PC-3 (cell line): ENCODE measurements at regions not wholly inside any gene's neighbourhood (a gene's known extent, or its start where the extent isn't known, plus 50 kb on each side); places are given as distances from the start of the nearest gene placed in this dataset.

Experiments used
- EZH2phosphoT487 ChIP-seq: fragments of 300-600 bp; sonication (generic); IDR thresholded peaks from 2 replicates; pipeline ENCODE4 v1.6.1; 2018; ENCODE audit warnings: mild to moderate bottlenecking, antibody characterized with exemption, low read length, borderline replicate concordance
- TF ChIP-seq, protein P1 (sequence below): fragments of 300-600 bp; sonication (generic); conservative IDR thresholded peaks from 2 replicates; pipeline ENCODE4 v1.5.1; 2017; ENCODE audit warnings: antibody characterized with exemption, low read depth, mild to moderate bottlenecking, low read length

- TF ChIP-seq, protein P1, sequence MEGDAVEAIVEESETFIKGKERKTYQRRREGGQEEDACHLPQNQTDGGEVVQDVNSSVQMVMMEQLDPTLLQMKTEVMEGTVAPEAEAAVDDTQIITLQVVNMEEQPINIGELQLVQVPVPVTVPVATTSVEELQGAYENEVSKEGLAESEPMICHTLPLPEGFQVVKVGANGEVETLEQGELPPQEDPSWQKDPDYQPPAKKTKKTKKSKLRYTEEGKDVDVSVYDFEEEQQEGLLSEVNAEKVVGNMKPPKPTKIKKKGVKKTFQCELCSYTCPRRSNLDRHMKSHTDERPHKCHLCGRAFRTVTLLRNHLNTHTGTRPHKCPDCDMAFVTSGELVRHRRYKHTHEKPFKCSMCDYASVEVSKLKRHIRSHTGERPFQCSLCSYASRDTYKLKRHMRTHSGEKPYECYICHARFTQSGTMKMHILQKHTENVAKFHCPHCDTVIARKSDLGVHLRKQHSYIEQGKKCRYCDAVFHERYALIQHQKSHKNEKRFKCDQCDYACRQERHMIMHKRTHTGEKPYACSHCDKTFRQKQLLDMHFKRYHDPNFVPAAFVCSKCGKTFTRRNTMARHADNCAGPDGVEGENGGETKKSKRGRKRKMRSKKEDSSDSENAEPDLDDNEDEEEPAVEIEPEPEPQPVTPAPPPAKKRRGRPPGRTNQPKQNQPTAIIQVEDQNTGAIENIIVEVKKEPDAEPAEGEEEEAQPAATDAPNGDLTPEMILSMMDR: no peak
- no peak for TF ChIP-seq EZH2phosphoT487
Observed at GRCh38 chr22:22345781-22346180, 101.2 kb downstream of the VPREB1 start.
